Left hindlimb (tissue), 1 donor: ENCODE measurements at regions not wholly inside any gene's neighbourhood (a gene's known extent, or its start where the extent isn't known, plus 50 kb on each side); places are given as distances from the start of the nearest gene placed in this dataset.

Experiments
- DNase-seq: peaks from one replicate; pipeline ENCODE4 v3.0.0-alpha.2; 2018

DNA sequence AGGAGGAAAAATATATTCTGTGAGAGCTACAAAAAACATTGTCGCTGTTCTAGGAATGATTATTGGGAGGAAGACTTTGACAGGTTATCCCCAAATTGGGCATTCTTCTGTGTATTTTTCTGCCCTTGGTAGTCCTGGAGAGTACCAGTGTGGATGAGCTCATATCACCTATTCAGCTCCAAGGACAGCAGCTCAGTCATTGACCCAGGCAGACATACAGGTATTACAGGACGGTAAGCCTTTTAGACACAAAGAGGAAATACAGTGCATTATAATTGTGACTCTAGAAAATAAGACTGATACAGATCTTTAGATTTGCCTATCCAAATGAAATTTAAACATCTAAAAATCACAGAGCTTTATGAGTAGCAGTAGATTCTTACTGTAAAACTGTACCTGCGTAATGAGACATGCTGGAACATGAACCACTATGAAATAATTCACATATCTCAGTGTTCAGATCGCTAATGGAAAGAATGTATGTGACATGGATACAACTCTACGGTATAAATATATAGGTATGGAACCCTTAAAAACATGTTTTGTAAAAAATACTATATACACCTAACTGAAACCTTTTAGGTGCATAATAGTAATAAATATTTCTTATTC is 56.0 kb downstream of the PLK2 start:
- DNase-seq: no peak

DNA sequence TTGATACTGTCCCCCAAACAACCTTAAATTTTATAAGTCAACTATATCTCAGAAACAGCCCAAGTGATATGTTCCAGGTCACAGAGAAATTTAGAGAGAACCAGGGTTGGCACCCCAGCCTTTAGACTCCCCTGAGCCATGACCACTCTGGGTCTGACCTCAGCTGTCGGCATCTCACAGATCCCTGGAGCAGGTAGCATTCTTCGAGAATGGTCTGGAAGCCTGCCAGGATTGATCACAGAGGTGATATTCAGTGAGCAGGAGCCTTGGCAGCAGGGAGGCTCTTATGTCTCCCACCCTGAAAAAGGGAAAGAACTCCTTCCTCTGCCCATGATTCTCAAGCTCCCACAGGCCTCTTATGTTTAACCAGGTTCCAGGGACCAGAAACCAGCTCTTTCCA is 58.2 kb downstream of the PLK2 start:
- DNase-seq: no peak

DNA sequence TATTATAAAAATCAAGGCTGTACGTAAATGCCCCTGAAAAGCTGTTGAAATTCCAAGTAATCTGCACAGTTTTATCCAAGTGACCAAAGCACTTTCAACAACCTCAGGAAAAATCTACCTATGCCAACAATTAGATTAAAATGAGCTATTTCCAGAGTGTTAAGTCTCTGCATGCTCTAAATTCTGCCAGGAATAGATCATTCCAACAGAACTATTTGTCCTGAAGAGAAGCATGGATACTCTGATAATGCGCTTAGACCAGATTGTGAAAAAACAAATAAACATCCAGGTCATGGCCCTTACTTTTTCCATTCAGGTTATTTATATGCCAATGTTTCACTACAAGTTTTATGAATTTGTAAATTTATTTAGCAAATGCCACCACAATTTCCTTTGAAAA is 59.1 kb downstream of the PLK2 start:
- DNase-seq: no peak

DNA sequence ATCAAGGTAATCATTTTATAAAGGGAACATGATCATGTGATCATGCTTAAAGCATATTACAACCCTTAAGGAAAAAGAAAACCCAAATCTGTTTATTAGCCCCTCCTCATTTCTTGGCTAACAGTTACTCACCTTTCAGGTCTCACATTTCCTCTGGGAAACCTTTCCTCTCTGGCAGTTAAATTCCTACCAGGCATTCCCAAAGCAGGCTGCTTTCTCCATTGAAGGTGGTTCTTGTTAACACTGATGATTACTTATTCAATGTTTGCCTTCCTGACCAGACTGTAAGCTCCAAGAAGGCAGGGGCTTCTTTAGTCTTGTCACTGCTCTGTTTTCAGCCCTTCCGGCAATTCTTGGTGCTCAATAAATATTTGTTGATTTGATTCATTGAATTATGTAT is 59.9 kb downstream of the PLK2 start:
- DNase-seq: no peak

DNA sequence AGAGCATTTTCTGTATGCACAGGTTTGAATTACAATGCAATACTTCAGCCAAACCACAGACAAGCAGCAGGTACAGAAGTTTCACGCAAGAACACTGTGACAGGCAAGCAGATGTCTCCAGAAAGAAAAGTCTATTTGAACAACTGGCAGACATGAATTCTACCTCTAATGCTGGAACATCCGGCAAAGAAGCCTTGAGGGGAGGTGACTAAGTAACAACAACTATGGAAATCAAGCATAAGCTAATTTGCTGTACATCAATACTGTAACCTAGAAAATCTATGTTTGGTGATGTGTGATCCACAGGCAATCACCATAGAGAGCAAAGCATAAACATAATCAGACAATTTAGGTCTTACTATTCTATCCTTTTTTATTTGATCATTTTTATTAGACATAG is 65.5 kb downstream of the PLK2 start:
- no peak for DNase-seq

DNA sequence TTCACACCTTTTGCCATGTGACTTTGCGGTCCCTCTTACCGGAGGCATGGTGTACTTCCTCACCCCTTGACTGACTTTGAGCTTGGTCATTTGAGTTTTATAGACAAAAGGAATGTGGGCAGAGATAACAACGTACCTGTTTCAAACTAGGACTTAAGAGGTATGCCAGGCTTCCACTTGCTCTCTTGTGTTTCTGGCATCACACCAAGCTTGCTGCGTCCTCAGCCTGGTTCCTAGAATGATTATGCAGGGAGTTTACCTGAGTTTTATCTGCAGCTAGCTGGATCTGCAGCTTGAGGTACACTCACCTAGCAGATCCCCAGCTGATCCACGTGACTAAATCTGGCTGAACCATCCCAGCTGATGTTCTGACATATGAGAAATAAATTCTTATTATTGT is 66.2 kb downstream of the PLK2 start:
- DNase-seq: no peak

DNA sequence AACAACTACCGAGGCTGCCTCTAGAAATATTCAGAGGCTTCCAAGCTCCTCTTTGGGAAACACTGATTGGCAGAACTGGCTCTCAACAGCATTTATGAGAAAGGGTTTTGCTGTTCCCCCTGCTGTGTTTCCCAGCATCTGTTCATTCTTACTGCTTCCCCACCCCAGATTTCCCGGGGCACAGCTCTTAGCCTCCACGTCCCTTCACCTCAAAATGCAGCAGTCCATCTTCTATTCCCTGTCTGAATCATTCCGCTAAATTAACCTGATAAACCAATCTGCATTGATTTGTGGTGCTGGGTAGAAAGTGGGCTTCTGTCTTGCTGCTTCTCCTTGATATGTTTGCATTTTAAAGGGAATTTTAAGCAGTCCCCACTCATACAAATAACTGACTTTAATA is 67.4 kb downstream of the PLK2 start:
- DNase-seq: no peak

DNA sequence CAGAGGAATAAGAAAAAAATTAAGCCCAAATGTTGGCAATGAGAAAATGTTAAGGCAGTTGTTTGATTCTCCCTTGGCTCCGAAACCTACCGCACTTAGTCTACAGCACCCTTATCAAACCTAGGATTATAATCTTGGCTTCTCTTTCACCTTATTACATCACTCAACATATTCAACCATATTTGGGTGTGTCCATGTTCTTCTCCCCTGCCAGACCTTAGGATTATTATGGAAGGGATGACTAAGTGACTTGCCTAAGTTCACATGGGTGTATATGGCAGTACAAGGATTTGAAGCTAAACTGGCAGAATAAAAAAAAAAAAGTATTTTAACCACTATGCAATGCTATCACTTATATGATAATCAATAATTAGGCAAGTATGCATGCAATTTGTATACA is 76.4 kb downstream of the PLK2 start:
- no peak for DNase-seq

DNA sequence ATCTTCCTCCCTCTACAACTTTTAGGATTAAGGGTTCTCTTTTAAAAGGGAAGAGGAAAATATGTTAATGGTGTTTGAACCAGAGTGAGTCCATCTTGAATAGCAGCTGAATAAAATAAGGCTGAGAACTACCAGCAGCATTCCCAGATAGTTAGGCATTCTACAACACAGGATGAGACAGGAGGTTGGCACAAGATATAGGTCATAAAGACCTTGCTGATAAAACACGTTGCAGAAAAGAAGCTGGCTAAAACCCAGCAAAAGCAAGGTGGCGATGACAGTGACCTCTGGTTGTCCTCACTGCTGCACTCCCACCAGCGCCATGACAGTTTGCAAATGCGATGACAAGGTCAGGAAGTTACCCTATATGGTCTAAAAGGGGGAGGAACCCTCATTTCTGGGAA is 77.8 kb downstream of the PLK2 start:
- DNase-seq: no peak

DNA sequence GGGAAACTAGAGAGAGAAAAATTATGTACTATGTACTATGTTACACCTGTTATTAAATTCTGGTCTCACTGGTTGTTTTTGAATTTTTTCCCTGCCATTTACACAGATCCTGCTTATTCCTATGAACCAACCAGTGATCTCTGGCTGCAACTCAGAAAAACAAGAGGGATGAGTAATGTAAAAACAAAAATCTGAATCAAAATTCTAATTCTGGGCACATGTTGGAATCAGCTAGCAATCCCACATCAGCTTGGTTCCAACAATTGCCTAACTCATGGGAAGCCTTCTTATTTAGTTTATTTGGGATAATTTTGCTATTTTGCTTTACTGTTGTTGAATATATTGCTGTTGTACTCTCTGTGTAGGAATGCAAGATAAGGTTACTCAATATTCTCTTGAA is 78.3 kb downstream of the PLK2 start:
- DNase-seq: no peak

DNA sequence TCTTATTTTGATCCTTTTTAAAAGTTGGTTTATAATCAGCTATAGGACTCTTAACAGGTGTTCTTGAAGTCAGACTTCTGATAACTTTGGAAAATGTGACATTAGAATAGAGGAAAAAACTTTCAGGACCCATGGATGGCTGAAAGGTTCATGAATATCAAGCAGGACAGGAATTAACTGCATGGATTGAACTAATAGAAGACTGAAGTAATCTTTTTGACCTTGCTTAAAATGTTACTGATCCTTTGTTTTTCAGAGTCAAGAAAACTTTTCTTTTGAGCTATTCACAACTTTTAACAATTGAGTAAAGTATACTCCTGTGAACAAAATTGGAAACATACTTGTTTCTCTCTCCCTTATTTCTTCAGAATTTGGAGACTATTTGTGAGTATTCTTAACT is 79.2 kb downstream of the PLK2 start:
- no peak for DNase-seq

DNA sequence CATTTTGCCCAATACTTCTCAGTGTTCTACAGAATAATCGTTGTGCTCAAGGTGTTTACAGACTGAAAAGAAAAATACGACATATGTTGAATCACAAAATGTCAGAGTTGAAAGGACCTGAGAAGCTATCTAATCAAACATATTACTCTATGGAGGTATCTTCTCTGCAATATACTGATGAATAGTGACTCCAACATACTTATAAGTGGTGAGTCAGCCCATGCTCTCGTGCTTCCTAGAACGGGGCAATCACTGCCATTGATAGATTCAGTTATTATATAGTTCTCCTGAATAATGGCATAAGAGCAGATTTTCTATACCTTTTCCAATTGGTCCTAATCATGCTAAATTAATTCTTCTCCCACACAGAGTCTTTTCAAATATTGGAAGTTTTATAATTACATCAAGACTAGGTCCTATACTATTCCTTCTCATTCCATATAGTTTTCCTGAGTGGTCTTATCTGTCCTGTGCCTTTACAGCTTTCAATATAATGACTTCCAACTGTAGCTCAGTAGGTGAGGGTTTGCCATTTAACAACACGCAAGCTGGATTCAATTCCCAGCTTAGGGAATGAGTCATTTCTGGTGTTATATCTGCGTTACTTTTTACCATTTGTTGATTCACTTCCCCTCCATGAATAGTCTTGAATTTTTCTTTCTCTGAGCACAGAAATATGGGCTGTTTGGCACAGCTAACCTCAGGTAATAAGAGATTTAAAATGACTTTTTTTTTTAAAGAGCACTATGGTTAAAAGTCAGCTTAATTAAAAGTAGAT is 81.1 kb downstream of the PLK2 start:
- DNase-seq: no peak

DNA sequence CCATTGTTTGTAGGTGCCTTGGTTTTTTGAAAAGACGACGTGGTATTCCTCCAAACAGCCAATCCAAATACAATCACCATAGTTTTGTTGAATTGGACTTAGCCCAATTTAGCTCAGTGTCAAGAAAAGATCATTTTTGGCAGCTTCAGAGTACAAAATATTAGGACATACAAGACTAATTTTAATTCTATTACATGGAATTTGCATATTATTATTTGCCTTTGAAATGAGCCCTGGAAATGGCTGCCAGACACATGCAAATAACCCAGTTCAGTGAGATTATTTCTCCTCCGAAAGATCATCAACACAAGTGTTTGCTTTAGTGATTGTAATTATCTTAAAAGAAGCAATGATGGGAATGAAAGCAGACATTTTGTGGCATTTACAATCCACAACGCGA is 89.3 kb downstream of the PLK2 start:
- no peak for DNase-seq

DNA sequence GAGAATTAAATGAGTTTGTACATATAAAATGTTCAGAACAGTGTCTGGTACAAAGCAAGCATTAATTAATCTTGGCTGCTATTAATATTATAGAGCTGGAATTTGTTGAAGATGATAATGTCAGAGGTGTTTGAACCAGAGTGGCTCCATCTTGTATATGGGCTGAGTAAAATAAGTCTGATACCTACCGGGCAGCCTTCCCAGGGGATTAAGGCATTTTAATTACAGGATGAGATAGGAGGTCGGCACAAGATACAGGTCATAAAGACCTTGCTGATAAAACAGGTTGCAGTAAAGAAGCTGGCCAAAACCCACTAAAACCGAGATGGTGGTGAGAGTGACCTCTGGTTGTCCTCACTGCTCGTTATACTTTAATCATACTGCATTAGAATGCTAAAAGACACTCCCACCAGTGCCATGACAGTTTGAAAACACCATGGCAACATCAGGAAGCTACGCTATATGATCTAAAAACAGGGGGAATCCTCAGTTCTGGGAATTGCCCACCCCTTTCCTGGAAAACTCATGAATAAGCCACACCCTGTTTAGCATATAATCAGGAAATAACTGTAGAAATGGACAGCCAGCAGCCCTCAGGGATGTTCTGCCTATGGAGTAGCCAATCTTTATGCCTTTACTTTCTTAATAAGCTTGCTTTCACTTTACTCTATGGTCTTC is 90.2 kb downstream of the PLK2 start:
- no peak for DNase-seq

DNA sequence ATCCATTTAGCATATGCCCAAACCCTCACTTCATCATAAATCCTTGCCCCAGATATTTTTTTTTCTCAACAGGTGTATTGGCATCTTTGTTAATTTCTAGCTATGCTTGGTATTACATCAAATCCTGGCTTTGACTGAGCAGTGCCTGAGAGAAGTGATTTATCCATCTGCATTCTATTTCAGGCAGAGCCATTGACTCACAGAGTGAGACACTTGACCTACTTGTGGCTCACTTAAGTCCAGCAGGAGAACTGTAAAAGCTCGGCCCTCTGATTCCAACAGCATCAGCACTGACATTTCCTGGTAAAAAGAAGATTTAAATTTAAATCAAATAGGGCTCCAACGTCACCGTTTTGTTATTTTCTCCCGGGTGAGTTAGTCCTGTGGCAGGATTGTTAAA is 93.4 kb downstream of the PLK2 start:
- no peak for DNase-seq

DNA sequence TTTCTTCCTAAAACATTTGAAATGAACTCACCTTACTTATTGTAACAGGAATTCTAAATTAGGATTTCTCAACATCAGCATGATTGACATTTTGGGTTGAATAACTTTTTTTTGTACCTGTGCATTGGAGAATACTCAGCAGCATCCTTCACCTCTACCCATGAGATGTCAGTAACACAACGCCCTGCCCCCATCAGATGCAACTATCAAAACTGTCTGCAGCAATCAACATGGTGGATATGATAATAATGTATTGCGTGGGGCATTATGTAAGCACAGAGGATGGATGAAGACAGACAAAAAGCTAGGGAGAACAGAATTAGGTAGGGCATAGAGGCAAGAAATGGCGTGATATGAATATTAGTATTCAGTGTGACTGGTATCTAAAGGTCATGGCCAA is 94.1 kb downstream of the PLK2 start:
- no peak for DNase-seq

DNA sequence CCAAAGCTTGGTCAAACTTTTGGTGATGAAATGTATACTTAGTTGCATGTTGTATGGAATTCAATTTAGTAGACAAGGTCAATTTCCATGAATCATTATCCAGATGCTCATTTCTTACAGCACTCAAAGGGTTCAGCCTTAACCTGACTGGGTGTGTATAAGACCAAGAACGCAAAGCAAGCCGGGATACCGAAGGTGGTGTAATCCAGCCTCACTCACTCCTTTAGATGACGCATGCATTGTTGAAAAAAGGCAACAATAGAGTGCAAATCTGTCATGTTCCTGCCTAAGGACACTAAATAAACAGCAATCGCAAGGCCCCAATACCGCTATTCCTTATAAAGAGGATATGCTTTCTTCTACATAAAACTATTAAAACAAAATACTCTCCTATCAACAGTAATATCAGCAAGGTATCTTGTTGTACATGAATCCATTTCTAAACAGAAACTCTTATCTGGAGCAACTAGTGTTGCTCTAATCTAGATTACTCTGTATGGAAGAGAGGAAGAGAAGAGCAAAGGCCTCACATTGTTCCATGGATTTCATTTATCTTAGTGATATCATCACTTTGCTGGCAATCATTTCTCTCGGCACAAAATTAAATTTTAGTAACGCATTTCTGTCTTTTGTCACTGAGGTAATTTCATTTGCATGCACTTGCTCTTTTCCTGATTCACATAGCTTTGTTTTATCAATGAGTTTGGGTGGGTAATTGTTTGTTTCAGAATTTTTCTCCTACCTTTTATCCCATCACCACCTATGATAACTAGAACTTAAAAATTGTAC is 96.2 kb downstream of the PLK2 start:
- DNase-seq: no peak

DNA sequence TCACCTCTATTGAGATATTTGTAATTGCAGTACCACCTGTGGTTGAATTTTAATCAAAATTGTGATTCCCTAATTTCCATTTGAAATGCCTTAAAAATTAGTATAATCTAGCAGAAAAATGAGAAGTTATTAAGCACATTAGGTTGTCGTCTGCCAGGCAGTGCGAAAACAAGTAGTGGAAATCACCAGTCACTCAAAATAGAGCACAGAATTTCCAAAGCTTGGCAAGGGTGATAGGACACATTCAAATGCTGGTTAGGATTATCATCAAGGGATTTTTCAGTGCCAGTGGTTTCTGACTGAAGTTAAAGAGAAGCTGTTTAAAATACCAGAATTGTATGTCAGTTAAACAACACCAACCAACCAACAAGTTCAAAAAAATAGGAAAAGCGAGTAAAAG is 97.8 kb downstream of the PLK2 start:
- DNase-seq: no peak

DNA sequence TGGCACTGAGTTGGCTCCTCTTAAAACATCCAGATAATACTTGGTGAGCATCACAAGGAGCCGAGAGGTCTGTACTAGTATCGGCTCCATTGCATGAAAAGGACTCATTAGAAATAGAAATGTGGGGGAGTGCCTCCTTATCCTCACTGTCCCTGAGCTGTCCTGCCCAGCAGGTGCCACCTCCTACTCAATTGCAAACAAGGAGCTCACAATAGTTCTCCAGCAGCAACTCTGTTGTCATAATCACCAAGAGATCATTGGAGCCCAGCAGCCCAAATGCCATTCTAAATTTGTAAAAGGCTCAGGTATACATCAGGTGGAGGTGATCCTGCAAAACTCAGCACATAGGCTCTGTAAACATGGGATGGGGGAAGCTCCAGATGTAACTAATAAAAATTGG is 99.1 kb downstream of the PLK2 start:
- no peak for DNase-seq

DNA sequence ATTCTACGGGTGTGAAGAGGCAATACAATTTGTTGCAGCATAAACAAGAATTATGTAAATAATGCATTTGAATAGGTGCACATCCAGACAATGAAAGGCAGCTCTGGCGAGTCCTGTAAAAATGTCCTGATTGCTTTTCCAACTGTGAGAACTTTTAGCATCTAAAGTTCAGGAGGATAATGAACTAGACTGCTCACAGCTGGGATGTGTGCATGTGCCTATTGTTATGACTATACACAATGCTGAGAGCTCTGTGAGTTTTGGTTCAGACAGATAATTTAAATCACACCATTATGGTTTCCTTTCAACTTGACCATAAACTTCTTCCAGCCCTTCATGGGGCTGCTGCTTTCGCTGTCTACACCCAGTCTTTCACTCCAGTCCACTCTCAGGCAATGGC is 99.9 kb downstream of the PLK2 start:
- no peak for DNase-seq

DNA sequence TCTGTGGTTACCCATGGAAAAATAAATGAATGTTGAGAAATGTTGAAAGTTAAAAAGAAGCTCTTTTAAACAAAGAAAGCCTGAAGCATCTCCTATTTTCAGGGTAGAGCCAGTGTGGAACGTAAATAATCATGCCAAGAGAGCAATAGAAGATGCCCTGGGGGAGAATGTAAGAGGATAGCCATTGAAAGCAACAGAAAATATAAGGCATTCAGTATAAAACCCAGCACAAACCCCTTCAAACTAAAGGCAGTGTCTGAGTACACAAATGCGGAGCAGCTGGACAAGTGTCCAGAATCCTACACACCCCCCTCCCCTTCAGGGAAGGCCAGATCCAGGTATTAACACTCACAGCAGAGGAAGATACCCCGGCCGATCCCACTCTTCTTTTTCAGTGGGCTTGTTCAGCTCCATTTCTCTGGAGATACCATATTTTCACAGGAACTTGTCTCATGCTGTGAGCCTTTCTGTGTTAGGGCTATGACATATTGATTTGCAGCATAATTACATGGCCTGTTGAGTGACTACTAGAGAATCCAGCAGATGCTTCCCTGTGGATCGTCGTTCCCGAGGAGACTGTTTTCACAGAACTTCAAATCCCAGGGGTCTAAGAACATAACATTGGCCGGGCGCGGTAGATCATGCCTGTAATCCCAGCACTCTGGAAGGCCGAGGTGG is 101.2 kb downstream of the PLK2 start:
- no peak for DNase-seq

DNA sequence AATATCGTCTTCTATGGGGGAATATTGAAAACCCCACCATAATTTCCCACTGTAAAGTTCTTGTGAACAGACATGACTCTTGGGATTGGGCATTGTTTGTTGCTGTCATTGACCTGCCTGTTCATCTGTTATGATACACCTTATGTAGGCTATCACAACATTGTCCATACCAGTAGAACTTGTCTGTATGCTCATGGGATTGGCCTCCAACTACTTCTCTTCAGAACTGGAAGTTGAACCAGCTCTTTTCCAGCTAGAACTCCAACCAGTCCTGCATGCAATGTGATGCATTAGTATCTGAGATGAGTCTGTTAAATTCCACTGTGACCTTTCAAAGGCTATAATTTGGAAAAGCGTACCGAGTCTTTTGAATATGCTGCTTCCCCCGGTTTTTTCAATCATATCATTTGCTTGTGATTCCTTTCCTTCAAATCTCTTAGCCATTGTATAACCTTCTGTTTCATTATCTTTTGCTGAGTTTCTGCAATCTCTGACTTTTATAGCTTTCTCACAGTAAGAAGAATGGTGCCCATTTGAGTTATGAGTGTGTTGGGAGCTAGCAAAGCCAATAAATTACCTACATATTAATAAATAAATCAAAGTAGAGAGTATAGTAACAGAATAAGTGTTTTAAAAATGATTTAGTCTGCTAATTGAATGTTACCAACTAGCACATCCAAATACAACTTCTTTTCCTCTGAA is 101.9 kb downstream of the PLK2 start:
- no peak for DNase-seq
